PFSK-1 (cell line): ENCODE measurements at regions not wholly inside any gene's neighbourhood (a gene's known extent, or its start where the extent isn't known, plus 50 kb on each side); places are given as distances from the start of the nearest gene placed in this dataset.

Experiments
- POLR2AphosphoS5 ChIP-seq: IDR thresholded peaks from 2 replicates; pipeline ENCODE4 v1.6.1; 2012; ENCODE audit warnings: low read depth, mild to moderate bottlenecking, control low read depth, low read length, moderate library complexity
- SIN3A ChIP-seq: IDR thresholded peaks from 2 replicates; pipeline ENCODE4 v1.6.1; 2012; ENCODE audit warnings: mild to moderate bottlenecking, low read length, moderate library complexity, borderline replicate concordance; ENCODE audit not compliant: insufficient read depth
- TAF1 ChIP-seq: IDR thresholded peaks from 2 replicates; pipeline ENCODE4 v1.6.1; 2012; ENCODE audit warnings: low read length, control low read depth, borderline replicate concordance; ENCODE audit not compliant: insufficient read depth
- TF ChIP-seq, protein P1 (sequence below), 2 experiments: IDR thresholded peaks; 2 replicates each; pipeline versions ENCODE4 v1.6.1 to v1.8.0; 2011 to 2012; ENCODE audit warnings: low read depth in 2 of 2, low read length in 2 of 2, control low read depth in 1 of 2, inconsistent platforms in 1 of 2, mild to moderate bottlenecking in 1 of 2, moderate library complexity in 1 of 2; ENCODE audit not compliant: insufficient read depth in 1 of 2

DNA sequence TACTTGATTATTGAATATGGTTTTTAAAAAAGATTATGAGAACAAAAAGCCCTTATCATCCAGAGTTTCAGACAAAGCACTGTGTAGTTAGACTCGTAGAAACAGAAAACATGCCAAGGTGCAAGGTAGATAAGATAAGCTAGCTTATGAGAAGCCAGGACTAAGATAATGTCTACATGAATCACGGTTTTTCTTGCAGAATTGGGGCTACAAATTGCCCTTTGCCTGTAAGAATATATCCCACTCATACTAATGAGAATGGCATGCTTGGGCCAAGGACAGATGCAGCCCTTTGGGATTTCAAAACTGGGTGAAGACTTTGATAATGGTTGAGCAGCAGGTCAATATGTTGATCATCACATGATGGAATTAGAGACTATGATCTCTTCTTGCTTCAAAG, 165.3 kb upstream of the PREP start:
- TF ChIP-seq POLR2AphosphoS5 (no peak), SIN3A (no peak), TAF1 (no peak)
- TF ChIP-seq, protein P1, sequence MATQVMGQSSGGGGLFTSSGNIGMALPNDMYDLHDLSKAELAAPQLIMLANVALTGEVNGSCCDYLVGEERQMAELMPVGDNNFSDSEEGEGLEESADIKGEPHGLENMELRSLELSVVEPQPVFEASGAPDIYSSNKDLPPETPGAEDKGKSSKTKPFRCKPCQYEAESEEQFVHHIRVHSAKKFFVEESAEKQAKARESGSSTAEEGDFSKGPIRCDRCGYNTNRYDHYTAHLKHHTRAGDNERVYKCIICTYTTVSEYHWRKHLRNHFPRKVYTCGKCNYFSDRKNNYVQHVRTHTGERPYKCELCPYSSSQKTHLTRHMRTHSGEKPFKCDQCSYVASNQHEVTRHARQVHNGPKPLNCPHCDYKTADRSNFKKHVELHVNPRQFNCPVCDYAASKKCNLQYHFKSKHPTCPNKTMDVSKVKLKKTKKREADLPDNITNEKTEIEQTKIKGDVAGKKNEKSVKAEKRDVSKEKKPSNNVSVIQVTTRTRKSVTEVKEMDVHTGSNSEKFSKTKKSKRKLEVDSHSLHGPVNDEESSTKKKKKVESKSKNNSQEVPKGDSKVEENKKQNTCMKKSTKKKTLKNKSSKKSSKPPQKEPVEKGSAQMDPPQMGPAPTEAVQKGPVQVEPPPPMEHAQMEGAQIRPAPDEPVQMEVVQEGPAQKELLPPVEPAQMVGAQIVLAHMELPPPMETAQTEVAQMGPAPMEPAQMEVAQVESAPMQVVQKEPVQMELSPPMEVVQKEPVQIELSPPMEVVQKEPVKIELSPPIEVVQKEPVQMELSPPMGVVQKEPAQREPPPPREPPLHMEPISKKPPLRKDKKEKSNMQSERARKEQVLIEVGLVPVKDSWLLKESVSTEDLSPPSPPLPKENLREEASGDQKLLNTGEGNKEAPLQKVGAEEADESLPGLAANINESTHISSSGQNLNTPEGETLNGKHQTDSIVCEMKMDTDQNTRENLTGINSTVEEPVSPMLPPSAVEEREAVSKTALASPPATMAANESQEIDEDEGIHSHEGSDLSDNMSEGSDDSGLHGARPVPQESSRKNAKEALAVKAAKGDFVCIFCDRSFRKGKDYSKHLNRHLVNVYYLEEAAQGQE (IDR thresholded peaks at IDR 0.05; ENCODE audit: insufficient read depth in 1 of 2, low read depth in 2 of 2, low read length in 2 of 2), result no peak
